ENCODE measurements at regions not wholly inside any gene's neighbourhood (a gene's known extent, or its start where the extent isn't known, plus 50 kb on each side); places are given as distances from the start of the nearest gene placed in this dataset.

DNA sequence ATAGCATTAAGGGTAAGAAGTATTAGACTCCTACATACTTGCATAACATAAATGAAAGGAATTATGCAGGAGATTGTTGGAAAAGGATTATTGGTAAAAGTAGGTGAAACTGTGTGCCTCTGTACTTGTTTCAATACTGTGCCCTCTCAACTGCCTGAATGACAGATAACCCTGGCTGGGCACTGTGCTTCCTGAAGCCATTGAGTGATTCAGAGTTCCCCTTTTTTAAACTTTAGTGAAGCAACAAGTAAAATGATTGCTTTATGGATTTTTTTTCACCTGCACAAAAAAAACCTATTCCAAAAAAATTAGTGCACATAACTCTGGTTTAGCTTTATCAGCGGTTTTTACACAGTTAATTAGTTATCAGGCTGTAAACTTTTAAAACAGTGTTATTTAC is 204.8 kb downstream of the TRAM1L1 start:
- no peak for DNase-seq
- ATAC-seq (ENCODE audit: poor library complexity), result no peak
- intact Hi-C loops (cut with DNase I), result no loop called here

DNA sequence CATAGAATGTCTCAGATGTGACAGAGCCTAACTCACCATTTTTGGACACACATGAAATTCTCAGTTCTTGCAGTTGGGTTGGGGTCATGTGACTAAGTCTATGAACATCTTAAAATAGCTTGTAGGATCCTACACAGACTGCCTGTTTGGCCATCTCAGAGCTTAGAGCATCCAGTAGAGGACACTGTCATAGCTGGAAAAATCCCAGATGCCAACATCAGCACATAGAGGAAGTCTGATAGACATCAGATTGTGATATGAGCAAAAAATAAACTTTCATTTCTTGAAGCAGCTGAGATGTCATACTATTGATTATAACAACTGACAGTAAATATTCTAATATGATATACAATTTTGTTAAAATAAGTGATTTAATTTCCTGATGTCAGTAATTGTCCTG is 207.1 kb downstream of the TRAM1L1 start:
- intact Hi-C loops (cut with DNase I), result no loop called here
- no peak for DNase-seq
- ATAC-seq (ENCODE audit: poor library complexity), result no peak

DNA sequence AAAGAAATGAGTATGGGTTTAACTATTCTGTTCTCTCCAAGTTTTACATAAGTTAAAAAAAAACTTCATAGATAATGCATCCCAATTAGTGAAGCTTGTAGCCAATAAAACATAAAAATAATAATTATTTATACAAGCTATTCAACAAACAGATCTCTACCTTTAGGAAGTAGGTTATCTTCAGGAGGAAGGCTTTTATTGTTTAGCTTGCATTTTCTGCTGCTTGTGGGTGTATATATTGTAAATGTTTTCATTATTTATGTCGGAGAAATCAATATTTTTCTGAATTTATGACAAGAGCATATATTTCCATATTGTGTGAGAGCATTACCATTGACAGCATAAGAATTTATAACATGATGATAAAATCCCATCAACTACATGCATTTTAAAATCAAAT is 208.3 kb downstream of the TRAM1L1 start:
- DNase-seq (no peak), ATAC-seq (ENCODE audit: poor library complexity) (no peak)
- intact Hi-C loops (cut with DNase I), result no loop called here

DNA sequence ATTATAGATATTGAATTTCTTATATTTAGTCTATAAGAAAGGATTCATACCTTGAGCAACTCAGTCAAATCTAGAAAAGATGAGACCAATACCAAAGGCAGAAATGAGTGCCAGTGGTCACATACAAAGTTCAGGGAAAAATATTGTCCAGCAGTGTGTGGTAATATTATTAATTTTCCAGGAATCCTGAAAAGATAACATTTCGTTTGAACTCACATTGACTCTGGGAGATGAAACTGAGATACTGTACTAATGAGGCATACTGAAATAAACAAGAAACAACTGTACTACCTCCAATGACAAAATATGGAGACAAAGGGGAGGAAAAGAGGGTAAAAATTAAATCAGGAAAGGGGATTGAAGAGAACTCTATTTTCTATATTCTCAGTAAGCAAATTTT is 212.4 kb downstream of the TRAM1L1 start:
- no peak for ATAC-seq (ENCODE audit: poor library complexity)
- intact Hi-C loops (cut with DNase I), result no loop called here

DNA sequence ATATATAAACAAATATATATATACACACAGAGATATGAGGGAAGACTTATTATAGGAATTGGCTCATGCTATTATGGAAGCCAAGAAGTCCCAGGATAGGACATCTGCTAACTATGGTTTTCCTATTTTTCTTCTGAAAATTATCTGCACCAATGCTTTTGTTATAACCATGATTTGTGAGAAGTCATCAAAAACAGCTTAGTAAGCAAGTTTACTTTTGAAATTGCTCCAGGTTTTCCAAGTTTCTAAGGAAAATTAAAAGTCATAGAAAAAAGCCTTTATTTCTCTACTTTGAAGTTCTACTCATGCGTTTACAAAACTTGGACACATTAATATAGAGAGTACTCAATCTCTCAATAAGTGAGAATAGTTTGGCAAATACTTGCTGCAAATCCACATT is 213.1 kb downstream of the TRAM1L1 start:
- ATAC-seq (ENCODE audit: poor library complexity) (no peak), DNase-seq (no peak)
- intact Hi-C loops (cut with DNase I), result no loop called here

More for the DNA sequence above, 212.4 kb downstream of the TRAM1L1 start:
- DNase-seq, result no peak

DNA sequence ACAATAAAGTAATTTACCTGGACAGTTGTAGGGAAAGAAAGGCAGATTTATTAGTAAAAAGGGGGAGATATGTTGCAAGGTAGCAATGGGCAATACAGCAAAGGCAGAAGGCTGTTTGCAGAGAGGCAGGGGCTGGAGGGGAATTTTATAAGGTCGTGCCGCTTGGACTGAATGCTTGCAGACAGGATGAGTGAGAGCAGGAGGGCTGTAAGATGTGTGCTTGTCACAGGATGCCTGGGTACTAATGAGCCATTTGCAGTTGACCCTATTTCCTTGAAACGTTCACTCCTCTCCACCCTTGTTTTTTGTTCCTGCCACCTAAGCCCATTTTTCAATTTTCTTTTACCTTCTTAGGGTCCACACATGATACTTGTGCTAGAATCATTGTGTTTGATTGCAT is 214.7 kb downstream of the TRAM1L1 start:
- intact Hi-C loops (cut with DNase I), result no loop called here
- ATAC-seq (ENCODE audit: poor library complexity), result no peak

DNA sequence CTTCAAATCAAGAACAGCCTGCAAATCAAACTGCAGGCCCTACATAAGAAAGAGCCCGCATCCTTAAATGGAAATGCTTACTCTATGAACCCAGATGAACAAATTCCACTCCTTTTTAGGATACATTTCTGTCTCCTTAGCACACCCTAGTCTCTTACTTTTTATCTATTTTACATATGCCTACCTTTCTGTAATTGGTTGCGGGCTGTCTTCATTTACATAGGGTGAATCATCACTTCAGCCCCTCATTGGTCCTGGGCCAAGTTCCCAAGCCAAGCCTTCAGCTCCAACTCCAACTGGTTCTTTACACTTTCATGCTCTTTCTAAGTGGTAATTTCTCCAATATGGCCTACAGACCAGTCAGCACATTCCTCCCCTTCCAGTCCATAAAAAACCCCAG is 219.3 kb downstream of the TRAM1L1 start:
- intact Hi-C loops (cut with DNase I), result no loop called here
- DNase-seq, result no peak
- no peak for ATAC-seq (ENCODE audit: poor library complexity)

More for the DNA sequence above, 214.7 kb downstream of the TRAM1L1 start:
- no peak for DNase-seq

DNA sequence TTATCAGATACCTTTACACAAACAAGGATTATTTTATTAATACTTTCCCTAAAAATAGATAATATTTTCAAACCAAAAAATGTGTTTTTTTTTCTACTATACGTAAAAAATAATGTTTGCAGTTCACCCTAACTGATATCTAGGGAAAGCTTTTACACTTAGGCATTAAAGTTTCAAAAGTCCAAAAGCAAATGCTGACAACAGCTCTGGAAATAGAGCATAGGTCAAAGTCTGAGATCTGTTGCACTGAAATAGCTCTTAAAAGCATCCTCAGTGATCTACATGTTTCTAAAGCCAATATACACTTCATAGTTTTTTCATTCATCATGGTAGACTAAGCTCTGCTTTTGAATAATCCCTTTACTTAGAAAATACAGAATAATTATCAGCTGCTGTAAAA is 222.8 kb downstream of the TRAM1L1 start:
- ATAC-seq (ENCODE audit: poor library complexity) (no peak), DNase-seq (no peak)
- intact Hi-C loops (cut with DNase I), result no loop called here

DNA sequence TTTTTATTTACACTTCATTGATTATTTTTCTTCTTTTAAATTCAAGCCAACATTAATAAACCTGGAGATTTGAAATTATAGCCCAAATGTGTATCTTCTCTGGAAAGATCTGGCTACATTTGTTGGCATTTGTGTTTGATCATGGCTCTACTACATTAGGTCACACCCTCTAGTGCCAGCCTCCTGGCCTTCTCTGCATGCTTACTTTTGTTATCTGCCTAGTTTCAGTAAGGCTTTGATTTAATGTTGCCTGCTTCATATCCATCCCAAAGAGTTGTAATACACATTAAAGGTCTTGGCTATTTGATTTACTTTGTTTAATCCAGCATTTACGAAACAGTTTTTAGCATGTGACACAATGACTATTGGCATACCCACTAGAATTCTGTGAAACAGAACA is 224.5 kb downstream of the TRAM1L1 start:
- DNase-seq (no peak), ATAC-seq (ENCODE audit: poor library complexity) (no peak)
- intact Hi-C loops (cut with DNase I), result no loop called here

DNA sequence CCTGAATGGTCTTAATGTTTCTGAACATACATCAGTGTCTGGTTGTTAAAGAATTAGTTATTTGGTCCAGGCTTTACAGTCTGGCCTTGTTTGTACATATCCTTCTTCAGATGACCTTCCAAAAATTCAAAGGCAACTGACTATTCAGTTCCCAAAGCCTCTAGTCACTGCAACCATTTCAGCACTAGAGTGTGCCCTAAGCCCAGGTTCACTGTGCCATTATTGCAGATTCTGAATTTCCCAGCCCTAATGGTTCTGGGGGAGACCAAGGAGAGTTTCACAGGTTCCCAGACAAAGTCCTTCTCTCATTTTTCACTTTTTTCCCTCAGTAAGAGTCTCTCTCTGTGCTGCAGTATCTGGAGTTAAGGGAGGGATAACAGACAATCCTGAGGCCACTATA is 235.8 kb downstream of the TRAM1L1 start:
- ATAC-seq (ENCODE audit: poor library complexity) (no peak), DNase-seq (no peak)
- intact Hi-C loops (cut with DNase I), result no loop called here

DNA sequence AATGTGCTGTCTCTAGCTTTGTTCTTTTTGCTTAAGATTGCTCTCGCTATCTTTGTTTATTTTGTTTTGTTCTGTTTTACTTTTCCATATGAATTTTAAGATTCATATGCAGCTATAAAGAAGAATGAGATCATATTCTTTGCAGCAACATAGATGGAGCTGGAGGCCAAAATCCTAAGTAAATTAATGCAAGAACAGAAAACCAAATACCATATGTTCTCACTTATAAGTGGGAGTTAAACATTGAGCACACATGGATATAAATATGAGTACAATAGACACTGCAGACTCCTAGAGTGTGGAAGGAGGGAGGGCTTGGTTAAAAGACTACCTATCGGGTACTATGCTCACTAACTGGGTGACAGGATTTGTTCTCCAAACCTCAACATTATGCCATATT is 237.8 kb downstream of the TRAM1L1 start:
- intact Hi-C loops (cut with DNase I), result no loop called here
- ATAC-seq (ENCODE audit: poor library complexity), result no peak
- DNase-seq, result no peak

DNA sequence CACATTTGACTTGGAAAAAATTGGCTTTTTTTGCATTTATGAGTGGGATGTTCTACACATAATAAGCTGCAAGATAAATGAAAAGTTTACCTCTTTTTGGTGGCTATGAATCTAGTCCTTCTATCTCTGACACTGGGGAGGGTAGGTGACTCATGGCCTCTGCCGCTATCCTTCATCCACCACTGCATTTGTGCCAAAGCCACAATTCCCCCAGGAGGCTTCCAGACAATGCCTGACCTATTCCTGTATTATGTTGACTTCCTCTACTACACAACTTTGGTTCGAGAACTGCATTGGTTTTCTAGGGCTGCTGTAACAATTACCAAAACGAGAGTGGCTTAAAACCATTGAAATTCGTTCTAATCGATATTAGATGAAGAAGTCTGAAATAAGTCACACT is 245.6 kb downstream of the TRAM1L1 start:
- intact Hi-C loops (cut with DNase I), result no loop called here
- DNase-seq (no peak), ATAC-seq (ENCODE audit: poor library complexity) (no peak)

DNA sequence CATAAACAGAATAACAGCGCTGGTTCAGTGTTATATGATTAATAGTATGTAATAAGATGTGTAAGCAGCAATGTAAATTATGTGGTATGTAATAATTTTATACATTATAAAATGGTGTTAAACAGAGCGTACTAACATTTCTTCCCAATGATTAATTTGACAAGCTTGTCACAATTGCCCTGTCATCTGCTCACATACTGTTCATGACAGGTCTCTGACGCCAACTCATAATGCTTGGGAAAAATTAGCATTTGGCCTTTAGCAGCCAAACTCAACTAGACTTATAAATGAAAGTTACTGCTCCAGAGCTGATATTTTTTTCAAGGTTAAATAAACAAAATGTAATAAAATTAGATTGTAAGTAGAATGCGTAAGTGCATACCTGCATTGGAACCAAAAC is 246.8 kb downstream of the TRAM1L1 start:
- no peak for ATAC-seq (ENCODE audit: poor library complexity)
- no peak for DNase-seq
- intact Hi-C loops (cut with DNase I), result no loop called here

DNA sequence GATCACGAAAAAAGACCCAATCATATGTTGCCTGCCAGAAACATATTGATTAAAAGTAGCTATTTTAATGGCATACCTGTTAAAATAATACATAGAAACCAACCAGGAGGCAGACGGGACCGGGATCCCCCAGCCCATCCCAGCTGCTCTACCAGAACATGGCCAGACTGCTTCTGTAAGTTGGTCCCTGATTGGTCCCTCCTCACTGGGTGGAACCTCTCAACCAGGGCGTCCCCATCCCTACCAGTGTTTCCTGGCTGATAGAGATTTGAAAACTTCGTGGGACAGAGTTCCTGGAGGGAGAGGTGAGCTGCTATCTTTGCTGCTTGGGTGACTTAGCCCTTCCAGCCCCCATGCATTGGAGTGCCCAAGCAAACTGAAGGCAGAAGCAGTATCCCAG is 256.2 kb downstream of the TRAM1L1 start:
- ATAC-seq (ENCODE audit: poor library complexity), result no peak
- no peak for DNase-seq
- intact Hi-C loops (cut with DNase I), result no loop called here

DNA sequence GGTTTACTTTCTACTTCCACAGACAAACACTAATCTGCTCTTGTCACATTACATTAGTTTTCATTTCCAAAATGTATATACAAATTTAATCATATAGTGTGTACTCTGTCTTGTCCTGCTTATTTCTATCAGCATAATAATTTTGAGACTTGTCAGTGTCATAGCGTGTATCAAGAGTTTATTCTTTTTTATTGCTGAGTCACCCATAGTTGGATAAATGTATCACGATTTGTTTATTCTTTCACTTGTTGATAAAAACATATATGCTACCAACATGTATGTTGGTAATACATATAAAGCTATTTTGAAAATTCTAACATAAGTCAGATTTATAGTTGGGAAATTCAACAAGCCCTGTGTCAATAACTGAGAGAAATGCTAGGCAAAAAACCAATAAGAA is 261.2 kb downstream of the TRAM1L1 start:
- no peak for DNase-seq
- no peak for ATAC-seq (ENCODE audit: poor library complexity)
- intact Hi-C loops (cut with DNase I), result no loop called here

DNA sequence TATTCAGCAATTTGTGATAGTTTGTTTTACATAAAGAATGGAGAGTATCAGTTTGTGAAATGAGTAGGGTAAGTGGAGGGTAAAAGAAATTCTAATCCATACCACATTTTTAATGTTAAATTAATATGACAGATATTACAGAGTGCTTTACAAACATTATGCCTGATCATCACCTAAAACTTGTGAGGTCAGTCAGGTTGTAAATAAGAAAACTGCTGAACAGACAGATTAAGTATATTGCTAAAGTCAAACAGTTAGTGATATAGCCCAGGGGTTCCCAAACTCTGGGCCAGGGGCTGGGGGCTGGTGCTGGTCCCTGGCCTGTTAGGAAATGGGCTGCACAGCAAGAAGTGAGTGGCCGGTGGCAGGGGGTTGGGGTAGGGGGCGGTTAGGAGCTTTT is 273.6 kb downstream of the TRAM1L1 start:
- DNase-seq, result no peak

DNA sequence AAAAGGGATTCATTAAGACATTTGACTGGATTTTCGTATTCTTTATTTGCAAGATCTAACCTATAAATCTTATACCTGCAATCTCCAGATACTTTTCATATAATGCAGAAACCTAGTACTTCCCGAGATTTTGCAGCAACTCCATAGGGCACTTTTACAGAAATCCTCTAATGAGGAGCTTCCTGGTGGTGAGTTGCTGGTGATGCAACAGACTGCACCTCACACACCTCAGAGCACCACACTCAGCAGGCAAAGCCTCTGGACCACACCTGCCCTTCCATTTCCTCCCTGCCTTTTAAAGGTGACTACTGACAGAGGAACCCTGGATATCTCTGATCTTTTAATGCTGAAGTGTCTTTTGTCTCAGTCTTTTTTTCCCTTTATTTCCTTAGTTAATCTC is 289.4 kb downstream of the TRAM1L1 start:
- no peak for ATAC-seq (ENCODE audit: poor library complexity)

More for the DNA sequence above, 273.6 kb downstream of the TRAM1L1 start:
- ATAC-seq (ENCODE audit: poor library complexity), result no peak
- intact Hi-C loops (cut with DNase I), result no loop called here

DNA sequence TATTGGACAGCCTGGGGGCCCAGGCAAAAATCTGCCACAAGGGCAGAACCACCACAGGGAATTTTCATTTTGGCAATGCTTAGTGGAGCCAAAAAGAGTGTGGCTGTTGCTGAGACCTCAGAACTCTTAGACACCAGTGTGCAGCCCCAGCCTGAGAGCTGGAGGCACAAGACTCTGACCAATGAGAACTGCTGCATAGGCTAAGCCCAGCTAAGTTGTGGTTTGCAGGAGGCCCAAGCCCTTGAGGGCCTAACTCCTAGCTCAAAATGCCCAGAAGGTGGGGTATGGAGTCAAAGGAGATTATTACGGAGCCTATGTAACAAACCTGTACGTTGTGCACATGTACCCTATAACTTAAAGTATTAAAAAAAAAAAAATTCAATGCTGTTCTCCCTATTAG is 296.7 kb downstream of the TRAM1L1 start:
- ATAC-seq (ENCODE audit: poor library complexity) (no peak), DNase-seq (no peak)
- intact Hi-C loops (cut with DNase I), result no loop called here

More for the DNA sequence above, 289.4 kb downstream of the TRAM1L1 start:
- no peak for DNase-seq
- intact Hi-C loops (cut with DNase I), result no loop called here

DNA sequence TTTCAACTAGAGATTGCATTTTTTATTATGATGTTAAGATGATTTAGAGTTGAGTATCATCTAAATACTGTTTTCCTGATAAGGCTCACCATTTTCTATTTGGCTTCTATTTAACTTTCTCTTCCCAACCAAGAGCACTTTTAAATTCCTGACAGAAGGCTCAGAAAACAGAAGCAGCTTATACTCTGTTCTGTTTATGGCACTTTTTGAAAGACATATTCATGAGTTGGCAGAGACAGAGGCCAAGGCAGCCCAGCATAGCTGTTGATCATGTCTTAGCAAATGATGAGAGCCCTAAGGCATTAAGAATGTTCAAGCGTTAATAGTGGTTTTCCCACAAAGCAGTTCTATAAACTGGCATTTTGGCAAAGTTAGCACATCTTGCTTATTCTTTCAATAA is 330.3 kb downstream of the TRAM1L1 start:
- intact Hi-C loops (cut with DNase I), result no loop called here
- DNase-seq (no peak), ATAC-seq (ENCODE audit: poor library complexity) (no peak)

DNA sequence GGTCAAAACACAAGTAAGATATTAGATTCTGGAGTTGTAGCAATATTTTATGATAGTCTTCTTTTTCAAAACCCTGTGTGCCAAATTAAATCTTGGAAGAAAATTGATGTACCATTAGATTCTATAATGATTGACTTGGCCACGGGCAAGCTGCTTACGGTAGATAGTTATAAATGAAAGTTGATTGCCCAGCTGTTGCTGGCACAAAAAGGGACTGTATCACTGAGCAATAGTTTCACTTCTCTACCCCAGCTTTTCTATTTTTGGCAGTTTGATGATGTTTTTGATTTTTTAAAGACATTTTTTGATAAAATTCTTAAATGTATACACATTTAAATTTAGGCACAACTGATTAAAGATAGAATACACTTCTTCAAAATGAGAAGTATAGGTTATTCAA is 333.3 kb downstream of the TRAM1L1 start:
- no peak for DNase-seq
- ATAC-seq (ENCODE audit: poor library complexity), result no peak
- intact Hi-C loops (cut with DNase I), result no loop called here

DNA sequence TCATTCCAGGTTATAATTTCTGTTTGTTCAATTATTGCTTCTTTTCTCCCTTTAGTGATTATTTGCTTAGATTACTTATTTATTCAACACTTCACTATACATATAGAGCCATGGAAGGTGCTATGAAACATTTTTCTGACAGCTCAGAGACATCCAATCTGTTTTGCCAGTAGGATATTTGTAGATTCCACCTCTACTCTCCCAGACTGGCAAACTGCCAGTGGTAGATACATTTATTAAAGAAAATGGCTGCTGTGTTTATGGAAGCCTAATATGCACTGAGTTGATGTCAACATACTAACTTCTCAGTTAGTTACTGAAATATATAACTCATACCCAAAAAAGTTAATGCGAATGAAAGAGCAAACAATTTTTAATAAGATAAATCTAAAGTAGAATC is 348.6 kb downstream of the TRAM1L1 start:
- intact Hi-C loops (cut with DNase I), result no loop called here
- no peak for ATAC-seq (ENCODE audit: poor library complexity)

DNA sequence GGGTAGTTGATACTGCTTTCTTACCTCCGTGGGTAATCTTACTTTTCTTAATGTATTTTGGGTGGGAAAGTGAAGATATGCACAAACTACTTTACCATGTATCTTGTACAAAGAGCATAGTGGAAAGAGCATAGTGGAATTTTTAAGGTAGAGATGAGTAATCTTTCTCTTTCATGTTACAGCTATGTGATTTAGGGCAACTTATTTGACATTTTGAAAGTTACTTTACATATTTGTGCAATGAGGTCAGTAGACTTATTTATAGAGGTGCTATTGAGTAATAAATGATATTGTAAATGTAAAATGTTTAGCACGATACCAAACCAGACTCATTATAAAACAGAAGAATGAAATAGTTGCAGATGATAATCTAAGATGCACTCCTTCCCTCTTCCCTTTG is 351.2 kb downstream of the TRAM1L1 start:
- ATAC-seq (ENCODE audit: poor library complexity) (no peak), DNase-seq (no peak)
- intact Hi-C loops (cut with DNase I), result no loop called here

More for the DNA sequence above, 348.6 kb downstream of the TRAM1L1 start:
- DNase-seq, result no peak

All from Right ventricle myocardium superior (tissue), 1 donor.